HCT116 (cell line): ENCODE measurements at regions not wholly inside any gene's neighbourhood (a gene's known extent, or its start where the extent isn't known, plus 50 kb on each side); places are given as distances from the start of the nearest gene placed in this dataset.

Experiments used
- ATAC-seq: fragments of 200-7000 bp; cut with Tn5 transposase; 2 replicates; pipeline ENCODE4 v1.9.1; 2020; ENCODE audit warnings: mild to moderate bottlenecking, moderate library complexity
- BruUV-seq: library from RNA; stranded (reverse); fragments of 400-500 nt; replicated peaks from 2 replicates; lab custom pipeline; 2021; lab: Mats Ljungman, UMichigan
- CTCF ChIA-PET: fragments of 300-600 bp; sonication (Branson Sonifier 250); formaldehyde crosslinking; loops from one replicate; lab custom pipeline; 2021; ENCODE audit warnings: antibody characterized with exemption; lab: Charles Lee
- POLR2A ChIA-PET: fragments of 300-600, 350-600 bp; sonication (Branson Sonifier 250); formaldehyde crosslinking; loops from one replicate; lab custom pipeline; 2021; ENCODE audit warnings: antibody characterized with exemption; lab: Charles Lee
- RAD21 ChIA-PET, 2 experiments: fragments of 300-600 bp; sonication (Branson Sonifier 250); formaldehyde crosslinking; loops; one replicate each; lab custom pipeline; 2023; ENCODE audit warnings: low total read pairs in 2 of 2; ENCODE audit not compliant: uncharacterized antibody in 2 of 2, unreplicated experiment in 2 of 2, low non-redundant PET in 1 of 2; lab: Charles Lee
- DNase-seq: peaks from one replicate; pipeline ENCODE4 v3.0.0-alpha.2; 2010; ENCODE audit warnings: low read depth, low spot score
- H2AFZ ChIP-seq: fragments of 200-600 bp; shearing (Covaris generic), sonication (generic); 2 replicates; pipeline ENCODE4 v1.6.1; 2017; ENCODE audit warnings: low read depth, mixed run types, mixed read lengths, antibody characterized with exemption, low read length; ENCODE audit not compliant: poor library complexity, severe bottlenecking
- H3K27ac ChIP-seq: 2 replicates; pipeline ENCODE4 v1.5.1; 2012; ENCODE audit warnings: low read depth, low read length
- H3K27me3 ChIP-seq: fragments of 200-600 bp; sonication (generic); 2 replicates; pipeline ENCODE4 v1.6.1; 2016; ENCODE audit warnings: mixed run types, low read length, mixed read lengths; ENCODE audit not compliant: insufficient read depth
- H3K36me3 ChIP-seq, 2 experiments: fragments of 200-500 bp in 1 of 2; fragments of 200-600 bp in 1 of 2; sonication (Bioruptor generic) in 1 of 2; sonication (generic) in 1 of 2; 2 replicates each; pipeline versions ENCODE4 v1.5.1 to v1.6.1; 2014 to 2016; ENCODE audit warnings: low read length in 2 of 2, inconsistent platforms in 1 of 2, mixed read lengths in 1 of 2, mixed run types in 1 of 2; ENCODE audit not compliant: insufficient read depth in 2 of 2, control insufficient read depth in 1 of 2
- H3K4me1 ChIP-seq, 2 experiments: fragments of 200-600 bp in 1 of 2; sonication (generic) in 1 of 2; 2 replicates each; pipeline versions ENCODE4 v1.5.1 to v1.6.1; 2012 to 2017; ENCODE audit warnings: low read length in 2 of 2, inconsistent platforms in 1 of 2, mild to moderate bottlenecking in 1 of 2, mixed read lengths in 1 of 2, mixed run types in 1 of 2, moderate library complexity in 1 of 2; ENCODE audit not compliant: insufficient read depth in 2 of 2, control insufficient read depth in 1 of 2
- H3K4me2 ChIP-seq: fragments of 200-600 bp; sonication (generic); 2 replicates; pipeline ENCODE4 v1.6.1; 2017; ENCODE audit warnings: mixed run types, low read length, mixed read lengths
- H3K4me3 ChIP-seq, 2 experiments: fragments of 200-600 bp in 1 of 2; sonication (generic) in 1 of 2; replicated peaks in 1 of 2; 2 replicates each; pipeline ENCODE4 v1.5.1; 2011 to 2016; ENCODE audit warnings: low read length in 2 of 2, control low read depth in 1 of 2, low read depth in 1 of 2, mild to moderate bottlenecking in 1 of 2, mixed read lengths in 1 of 2, mixed run types in 1 of 2
- H3K79me2 ChIP-seq: fragments of 200-600 bp; sonication (generic); 2 replicates; pipeline ENCODE4 v1.6.1; 2017; ENCODE audit warnings: mild to moderate bottlenecking, mixed run types, low read length, moderate library complexity, mixed read lengths; ENCODE audit not compliant: insufficient read depth
- H3K9ac ChIP-seq: fragments of 200-600 bp; sonication (generic); 2 replicates; pipeline ENCODE4 v1.6.1; 2016; ENCODE audit warnings: low read length, mixed read lengths
- H3K9me2 ChIP-seq: fragments of 200-600 bp; sonication (generic), shearing (Covaris generic); 2 replicates; pipeline ENCODE4 v1.6.1; 2017; ENCODE audit warnings: mixed run types, mild to moderate bottlenecking, moderate library complexity; ENCODE audit not compliant: insufficient read depth
- H3K9me3 ChIP-seq, 2 experiments: fragments of 200-500 bp in 1 of 2; fragments of 200-600 bp in 1 of 2; sonication (Bioruptor generic) in 1 of 2; sonication (generic) in 1 of 2; 2 replicates each; pipeline ENCODE4 v1.6.1; 2014 to 2017; ENCODE audit warnings: low read length in 2 of 2, mixed read lengths in 2 of 2, inconsistent platforms in 1 of 2, low read depth in 1 of 2, mild to moderate bottlenecking in 1 of 2, mixed run types in 1 of 2, moderate library complexity in 1 of 2; ENCODE audit not compliant: control insufficient read depth in 1 of 2, insufficient read depth in 1 of 2
- H4K20me1 ChIP-seq: fragments of 200-600 bp; sonication (generic), shearing (Covaris generic); 2 replicates; pipeline ENCODE4 v1.6.1; 2017; ENCODE audit warnings: mixed run types, mild to moderate bottlenecking, moderate library complexity; ENCODE audit not compliant: insufficient read depth
- CBX3 ChIP-seq: IDR thresholded peaks from 2 replicates; pipeline ENCODE4 v1.6.1; 2012; ENCODE audit warnings: low read depth
- EGR1 ChIP-seq: IDR thresholded peaks from 2 replicates; pipeline ENCODE4 v1.6.1; 2012; ENCODE audit warnings: low read depth
- FOSL1 ChIP-seq: IDR thresholded peaks from 2 replicates; pipeline ENCODE4 v1.6.1; 2012; ENCODE audit warnings: low read depth
- JUND ChIP-seq: IDR thresholded peaks from 2 replicates; pipeline ENCODE4 v1.6.1; 2012
- POLR2A ChIP-seq: IDR thresholded peaks from 2 replicates; pipeline ENCODE4 v1.7.0; 2011; ENCODE audit warnings: borderline replicate concordance; ENCODE audit not compliant: insufficient read depth, insufficient read length; ENCODE audit errors: extremely low read depth
- POLR2AphosphoS5 ChIP-seq: IDR thresholded peaks from 2 replicates; pipeline ENCODE4 v1.6.1; 2011; ENCODE audit warnings: mild to moderate bottlenecking, low read depth, low read length, moderate library complexity
- SIN3A ChIP-seq: IDR thresholded peaks from 2 replicates; pipeline ENCODE4 v1.6.1; 2012; ENCODE audit warnings: low read depth
- SRF ChIP-seq: IDR thresholded peaks from 2 replicates; pipeline ENCODE4 v1.6.1; 2012; ENCODE audit warnings: low read depth
- YY1 ChIP-seq: IDR thresholded peaks from 2 replicates; pipeline ENCODE4 v1.6.1; 2011; ENCODE audit warnings: low read length, low read depth, moderate library complexity, mild to moderate bottlenecking; ENCODE audit not compliant: insufficient replicate concordance; ENCODE audit errors: extremely low read depth
- ZFX ChIP-seq: fragments of 450-650 bp; IDR thresholded peaks from 2 replicates; pipeline ENCODE4 v1.6.1; 2017
- ZNF274 ChIP-seq: fragments of 200-500 bp; sonication (Bioruptor generic); IDR thresholded peaks from 2 replicates; pipeline ENCODE4 v1.6.1; 2014; ENCODE audit warnings: mild to moderate bottlenecking, low read depth, low read length, inconsistent platforms
- intact Hi-C: fragments of 100-400 bp; cut with micrococcal nuclease; formaldehyde crosslinking; loops from 2 replicates; pipeline ENCODE4 v1.10.0; 2022
- TF ChIP-seq, protein P1 (sequence below): IDR thresholded peaks from 2 replicates; pipeline ENCODE4 v1.6.1; 2012

DNA sequence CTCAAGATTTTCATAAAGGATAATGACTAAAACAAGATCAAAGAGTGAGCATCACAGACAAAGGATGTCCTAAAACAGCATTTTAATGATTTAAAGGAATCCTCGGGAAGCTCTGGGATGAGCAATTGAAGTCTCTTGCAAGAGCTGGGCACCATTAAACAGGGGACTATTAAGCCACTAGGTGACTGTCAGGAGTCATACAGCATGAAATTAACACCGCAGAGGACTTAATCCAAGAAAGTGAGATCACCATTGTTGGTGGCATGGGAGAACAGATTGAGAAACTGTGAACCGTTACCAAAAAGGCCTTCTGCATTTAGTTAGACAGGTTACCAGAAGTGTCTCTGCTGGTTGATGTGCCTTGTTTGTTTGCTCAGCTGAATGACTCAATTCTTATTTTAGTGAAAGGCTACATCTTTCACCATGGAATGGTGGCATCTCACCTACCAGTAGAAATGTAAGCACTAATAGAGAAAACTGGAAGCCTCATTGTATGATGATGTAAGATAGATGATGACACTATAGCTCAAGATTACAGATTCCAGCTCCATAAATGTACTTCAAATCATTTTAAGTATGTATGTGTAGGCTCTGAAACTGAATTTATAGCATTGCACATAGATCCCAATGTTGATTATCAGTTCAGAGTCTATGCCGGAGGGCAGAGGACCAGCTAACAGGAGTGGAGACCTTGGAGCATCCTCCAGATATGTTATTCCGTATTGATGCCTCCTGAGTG, 427.6 kb downstream of the SUCLG1 start:
- DNase-seq (no peak), ATAC-seq (no peak)
- no TSS peak for BruUV-seq
- TF ChIP-seq EGR1 (no peak), FOSL1 (no peak), JUND (no peak), ZFX (no peak), YY1 (no peak), ZNF274 (no peak), SRF (no peak), SIN3A (no peak), POLR2A (no peak), CBX3 (no peak), POLR2AphosphoS5 (no peak)
- TF ChIP-seq, protein P1, sequence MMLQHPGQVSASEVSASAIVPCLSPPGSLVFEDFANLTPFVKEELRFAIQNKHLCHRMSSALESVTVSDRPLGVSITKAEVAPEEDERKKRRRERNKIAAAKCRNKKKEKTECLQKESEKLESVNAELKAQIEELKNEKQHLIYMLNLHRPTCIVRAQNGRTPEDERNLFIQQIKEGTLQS, result no peak
- H3K79me2 ChIP-seq, result no peaks in the 10 kb centered on the region
- no peaks in the 10 kb centered on the region for H4K20me1 ChIP-seq
- RAD21 ChIA-PET, result no interaction called here
- H3K4me1 ChIP-seq, result no peaks in the 10 kb centered on the region
- no peaks in the 10 kb centered on the region for H3K9me3 ChIP-seq
- H3K4me2 ChIP-seq, result no peak overlapping the region
- POLR2A ChIA-PET, result no interaction called here
- no peak overlapping the region for H3K4me3 ChIP-seq
- CTCF ChIA-PET, result interaction anchor here (1.9 kb wide), 1 partner anchor 9 kb away, joined by 14 read pairs; no protein-coding TSS in a partner anchor
- no peak overlapping the region for H3K9ac ChIP-seq
- no peaks in the 10 kb centered on the region for H3K27me3 ChIP-seq
- no peak overlapping the region for H2AFZ ChIP-seq
- no peak overlapping the region for H3K27ac ChIP-seq
- intact Hi-C loops, result no loop called here
- H3K9me2 ChIP-seq, result no peaks in the 10 kb centered on the region
- H3K36me3 ChIP-seq, result no peaks in the 10 kb centered on the region
